GM19238 (cell line): ENCODE measurements at regions not wholly inside any gene's neighbourhood (a gene's known extent, or its start where the extent isn't known, plus 50 kb on each side); places are given as distances from the start of the nearest gene placed in this dataset.
"Not testable (repeated sequence)": the region's sequence is repeated elsewhere in the genome, so short reads cannot be mapped to it uniquely, and the experiment has no call there.

Experiments used
- DNase-seq: peaks from one replicate; pipeline ENCODE4 v3.0.0; 2011; ENCODE audit warnings: low spot score; ENCODE audit not compliant: insufficient read length

- DNase-seq, result no peak
Measured at GRCh38 chr13:71015021-71015420, 852.0 kb downstream of the DACH1 start.

DNA sequence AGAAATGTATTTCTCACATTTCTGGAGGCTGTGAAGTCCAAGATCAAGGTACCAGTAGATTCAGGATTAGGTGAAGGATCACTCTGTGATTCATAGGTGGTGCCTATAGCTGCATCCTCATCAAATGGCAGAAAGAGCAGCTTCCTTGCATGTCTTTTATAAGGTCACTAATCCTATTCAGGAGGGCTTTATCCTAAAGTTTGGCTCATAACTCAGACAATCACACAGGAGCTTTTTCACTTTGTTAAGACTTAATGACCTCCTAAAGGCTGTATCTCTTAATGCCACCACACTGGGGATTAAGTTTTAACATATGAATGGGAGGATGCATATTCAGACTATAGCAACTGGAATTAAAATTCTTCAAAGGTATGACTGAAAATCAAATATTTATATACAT is 861.1 kb downstream of the DACH1 start:
- no peak for DNase-seq

DNA sequence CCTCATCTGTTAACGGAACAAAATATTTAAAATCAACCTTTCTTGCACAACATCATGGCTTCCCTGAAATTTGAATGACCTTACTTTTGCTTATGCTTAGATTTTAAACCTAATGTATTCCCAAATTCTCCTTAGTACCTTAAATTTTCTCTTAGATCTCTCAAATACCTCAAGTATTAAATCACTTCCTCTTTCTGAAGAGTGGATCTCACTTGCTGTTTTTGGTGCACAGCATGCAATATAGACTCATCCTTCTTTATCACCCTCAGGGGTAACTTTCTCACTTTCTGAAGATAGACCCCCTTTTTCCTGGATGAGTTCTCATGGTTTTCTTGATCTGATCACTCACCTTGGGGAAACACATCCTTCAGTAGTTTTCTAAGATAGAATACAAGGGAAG is 871.7 kb downstream of the DACH1 start:
- no peak for DNase-seq

DNA sequence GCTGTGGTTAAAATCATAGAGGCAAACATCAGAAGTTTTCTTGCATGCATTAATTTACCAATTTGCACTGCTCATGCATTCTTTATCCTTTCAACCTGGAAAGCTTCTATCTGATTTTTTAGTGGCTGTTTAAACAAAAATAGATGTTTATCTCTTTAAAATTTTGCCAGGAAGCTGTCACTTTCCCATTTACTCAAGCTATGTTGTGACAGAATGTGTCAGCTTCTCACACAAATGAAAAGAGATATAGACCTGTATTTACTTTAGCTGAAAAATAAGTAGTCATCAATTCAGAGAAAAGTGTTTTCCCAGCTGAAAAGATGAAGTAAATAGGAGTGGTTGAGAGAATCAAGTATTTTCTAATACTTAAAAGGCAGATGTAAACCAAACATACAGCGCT is 872.8 kb downstream of the DACH1 start:
- DNase-seq, result no peak

- no peak for DNase-seq
Measured at GRCh38 chr13:70987043-70987442, 878.8 kb upstream of the KLHL1 start.

- DNase-seq, result no peak
Measured at GRCh38 chr13:70985371-70985770, 877.1 kb upstream of the KLHL1 start.

GRCh38 chr13:70981219-70981618 is 873.0 kb upstream of the KLHL1 start:
- not testable (repeated sequence) for DNase-seq

DNA sequence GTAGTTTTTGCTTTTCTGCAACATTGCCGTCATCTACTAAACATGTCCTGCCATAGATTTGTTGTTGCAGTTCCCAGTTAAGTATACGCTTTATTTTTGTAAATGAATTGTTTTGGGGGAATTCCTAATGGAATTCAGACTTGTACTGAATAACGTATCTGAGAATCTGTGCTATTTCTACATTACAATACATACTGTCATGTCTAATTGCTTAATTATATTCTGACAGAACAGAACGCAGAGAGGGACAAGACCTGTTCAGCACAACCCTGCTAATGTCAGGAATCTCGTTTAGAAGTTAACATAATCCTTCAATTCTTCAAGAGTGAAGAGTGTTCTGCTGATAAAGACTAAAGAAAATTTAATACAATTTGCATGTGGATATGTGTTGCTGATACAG is 861.1 kb upstream of the KLHL1 start:
- no peak for DNase-seq

DNA sequence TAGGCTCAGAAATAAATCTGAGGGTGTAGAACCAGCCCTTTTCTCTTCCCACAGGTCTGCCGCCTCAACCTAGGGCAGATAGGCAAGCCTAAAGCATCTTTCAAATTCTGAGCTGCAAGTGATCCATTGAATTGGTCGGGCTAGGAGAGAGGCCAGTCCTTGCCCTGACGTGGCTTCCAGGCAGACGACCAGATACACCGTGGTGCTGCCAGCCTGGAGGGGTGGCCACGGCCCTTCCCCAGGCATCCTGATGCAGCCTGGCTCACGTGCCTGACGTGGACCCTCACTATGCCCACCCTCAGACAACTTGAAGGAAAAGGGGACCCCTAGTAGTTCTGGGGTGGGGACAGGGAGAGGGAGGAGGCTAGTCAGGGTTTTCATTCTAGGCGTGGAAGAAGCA is 859.3 kb upstream of the KLHL1 start:
- DNase-seq, result no peak

DNA sequence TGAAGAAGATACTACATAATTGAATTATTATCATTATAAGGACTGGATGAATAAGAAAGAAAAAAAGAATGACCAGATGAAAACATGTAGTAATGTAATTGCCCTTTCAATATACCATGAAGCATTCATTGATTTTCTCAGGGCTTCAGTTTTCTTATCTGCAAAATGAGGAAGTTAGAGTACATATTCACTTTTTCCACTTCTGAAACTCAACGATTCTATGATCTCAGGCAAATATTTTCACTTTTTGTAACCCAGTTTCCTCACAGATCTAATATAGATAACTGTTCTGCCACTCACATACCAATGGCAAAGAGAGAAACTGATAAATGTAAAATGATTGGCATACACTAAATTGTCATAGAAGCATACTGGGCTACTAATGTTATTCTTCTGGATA is 856.6 kb upstream of the KLHL1 start:
- DNase-seq, result no peak

GRCh38 chr13:70964124-70964523 is 855.9 kb upstream of the KLHL1 start:
- no peak for DNase-seq

GRCh38 chr13:70960841-70961443 is 852.7 kb upstream of the KLHL1 start:
- DNase-seq, result no peak

- no peak for DNase-seq
Measured at GRCh38 chr13:70959035-70959775, 851.0 kb upstream of the KLHL1 start.

DNA sequence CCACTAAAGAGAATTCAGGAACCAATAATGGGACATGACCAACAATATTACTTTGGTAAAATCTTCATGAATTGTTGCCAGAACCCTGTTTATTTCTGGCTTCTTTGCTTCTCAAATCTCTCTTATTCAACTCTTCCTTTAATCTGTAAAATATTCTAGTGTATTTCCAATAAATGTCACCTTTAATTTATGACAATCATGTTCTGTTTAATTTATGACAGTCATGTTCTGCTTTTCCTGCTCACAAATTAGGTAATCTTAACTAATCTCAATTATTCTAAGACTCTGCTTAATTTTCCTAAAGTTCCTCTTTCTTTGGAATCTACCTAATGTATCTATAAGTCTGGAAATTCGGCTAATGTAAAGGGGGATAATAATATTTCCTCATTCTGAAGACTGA is 847.6 kb upstream of the KLHL1 start:
- DNase-seq, result no peak

GRCh38 chr13:70950664-70951063 is 842.4 kb upstream of the KLHL1 start:
- DNase-seq, result no peak

- DNase-seq, result no peak
Measured at GRCh38 chr13:70945506-70945905, 837.3 kb upstream of the KLHL1 start.

DNA sequence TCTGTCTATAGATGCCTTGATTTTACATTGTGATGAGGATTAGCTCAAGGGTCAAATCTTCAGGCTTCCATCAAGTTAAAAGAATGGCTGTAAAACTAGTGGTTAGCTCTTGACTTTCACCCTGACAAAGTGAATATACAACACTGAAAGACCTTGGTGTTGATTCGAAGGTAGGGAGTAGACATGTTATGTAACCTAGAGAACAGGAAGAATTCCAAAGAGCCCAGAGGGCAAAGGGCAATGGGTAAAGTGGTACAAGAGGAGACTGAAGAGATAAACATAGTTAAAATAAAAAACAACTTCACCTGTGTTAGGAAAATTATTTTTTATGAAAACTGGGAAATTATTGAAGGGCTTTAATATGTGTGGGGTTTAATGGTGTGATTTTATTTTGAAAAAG is 833.2 kb upstream of the KLHL1 start:
- no peak for DNase-seq

DNA sequence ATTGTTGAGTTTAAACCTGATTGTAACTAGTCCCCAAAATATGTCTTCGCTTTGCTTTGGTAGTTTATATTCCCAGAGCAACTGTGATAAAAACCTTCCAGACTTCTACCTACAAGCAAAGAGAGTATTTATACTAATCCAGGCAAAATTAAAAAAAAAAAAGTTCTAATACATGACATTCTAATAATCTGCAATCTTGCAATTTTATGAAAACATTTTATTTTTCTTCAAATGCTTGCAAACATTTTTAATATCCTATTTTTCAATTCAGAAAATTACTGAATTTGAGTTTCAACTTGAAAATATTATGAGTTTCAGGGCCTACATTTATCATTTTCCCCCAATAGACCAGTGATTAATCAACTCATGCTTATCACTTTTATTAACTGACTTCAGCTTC is 830.2 kb upstream of the KLHL1 start:
- no peak for DNase-seq

- no peak for DNase-seq
Measured at GRCh38 chr13:70932511-70932910, 824.3 kb upstream of the KLHL1 start.

GRCh38 chr13:70923863-70924752 is 815.9 kb upstream of the KLHL1 start:
- DNase-seq, result no peak

GRCh38 chr13:70911286-70911685 is 803.0 kb upstream of the KLHL1 start:
- no peak for DNase-seq

- no peak for DNase-seq
Measured at GRCh38 chr13:70908795-70909194, 800.5 kb upstream of the KLHL1 start.
